HG03060 (cell line): ENCODE measurements at regions not wholly inside any gene's neighbourhood (a gene's known extent, or its start where the extent isn't known, plus 50 kb on each side); places are given as distances from the start of the nearest gene placed in this dataset.

Experiments
- ATAC-seq: cut with Tn5 transposase; IDR thresholded peaks from one replicate; pipeline ENCODE4 v1.9.1; 2021; ENCODE audit warnings: low read depth, moderate number of reproducible peaks; ENCODE audit not compliant: unreplicated experiment

DNA sequence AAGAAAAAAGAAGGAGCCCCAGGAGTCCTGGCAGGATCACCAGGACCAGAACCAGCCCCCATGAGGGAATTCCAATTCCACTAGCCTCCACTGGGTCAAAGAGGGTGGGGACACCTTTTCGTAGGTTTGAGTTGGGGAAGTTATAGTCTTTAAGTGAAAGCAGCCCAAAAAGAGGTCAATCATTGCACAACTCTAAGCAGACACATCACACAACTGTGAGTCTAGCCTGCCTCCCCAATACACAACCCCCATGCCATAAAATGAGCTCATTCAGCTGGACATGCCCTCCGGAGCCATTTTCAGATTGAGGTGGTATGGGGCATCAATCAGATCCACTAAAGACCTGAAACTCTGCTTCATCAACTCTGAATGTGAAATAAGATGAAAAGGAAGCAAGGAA, 179.9 kb downstream of the NPHP4 start:
- ATAC-seq: no peak

DNA sequence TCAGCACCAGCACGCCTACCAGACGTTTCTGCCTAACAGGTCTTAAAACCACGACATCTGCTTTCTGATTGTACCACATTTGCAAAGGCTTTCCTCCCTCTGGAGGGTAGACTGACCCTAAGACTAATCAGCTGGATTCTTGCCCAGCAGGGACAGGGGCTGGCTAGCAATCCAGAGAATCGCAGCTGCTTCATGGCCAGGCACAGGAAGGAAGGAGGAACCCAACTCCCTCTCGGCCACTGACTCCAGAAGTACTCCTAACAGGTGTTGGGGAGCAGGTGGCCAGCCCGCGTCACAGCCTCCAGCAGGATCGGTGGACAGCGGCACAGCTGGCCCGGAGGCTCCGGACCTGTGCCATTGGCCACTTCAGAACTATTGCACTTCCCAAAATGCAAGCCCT, 180.8 kb downstream of the NPHP4 start:
- ATAC-seq: no peak

DNA sequence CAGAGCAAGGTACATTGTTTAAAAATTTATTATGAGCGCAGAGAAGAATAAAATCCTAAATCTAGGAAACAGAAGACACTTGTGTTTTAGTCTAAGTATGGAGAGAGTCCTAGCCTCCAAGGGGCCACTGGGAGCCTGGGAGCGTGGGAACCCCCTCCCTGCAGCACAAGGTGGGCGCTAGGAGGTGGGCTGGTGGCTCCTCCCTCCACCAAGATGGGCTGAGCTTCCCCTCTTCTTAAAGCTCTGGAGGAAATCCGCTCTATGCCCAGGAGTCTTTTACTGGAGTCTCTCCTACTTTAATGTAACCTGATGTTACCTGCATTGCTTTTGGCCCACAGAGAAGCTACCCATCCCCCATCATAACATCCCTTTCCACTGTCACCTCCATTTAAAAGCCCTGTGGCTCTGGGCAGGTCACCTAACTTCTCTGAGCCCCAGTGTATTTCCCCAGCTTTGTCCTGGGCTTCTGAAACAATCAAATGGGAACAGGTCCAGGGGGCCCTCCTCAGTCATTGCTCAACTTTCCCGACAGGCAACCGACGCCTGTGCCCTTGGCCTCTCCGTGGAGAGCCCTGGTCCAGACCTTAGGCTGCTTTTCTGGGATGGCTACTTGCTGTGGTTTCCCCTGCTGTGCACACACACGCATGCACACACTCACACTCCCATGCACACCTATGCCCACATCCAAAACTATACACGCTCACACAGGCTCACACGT, 181.5 kb downstream of the NPHP4 start:
- ATAC-seq: no peak

DNA sequence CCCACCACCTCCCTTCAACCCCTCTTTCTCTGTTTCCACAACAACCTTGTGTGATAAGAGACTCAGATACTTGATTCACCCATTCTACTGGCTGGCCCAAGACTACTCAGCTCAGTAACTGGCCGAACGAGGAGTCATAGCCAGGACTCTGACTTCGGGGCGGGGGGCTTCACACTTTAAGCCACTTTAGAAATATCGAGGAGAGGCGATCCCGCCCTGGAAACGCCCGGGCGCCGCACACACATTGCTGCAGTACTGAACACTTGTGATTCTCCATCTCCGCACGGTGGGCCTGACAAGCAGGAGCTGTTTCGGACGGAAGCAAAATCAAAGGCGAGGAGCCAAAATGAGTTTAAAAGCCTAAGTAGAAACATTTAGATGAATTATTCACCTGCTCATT, 182.1 kb downstream of the NPHP4 start:
- ATAC-seq: no peak

DNA sequence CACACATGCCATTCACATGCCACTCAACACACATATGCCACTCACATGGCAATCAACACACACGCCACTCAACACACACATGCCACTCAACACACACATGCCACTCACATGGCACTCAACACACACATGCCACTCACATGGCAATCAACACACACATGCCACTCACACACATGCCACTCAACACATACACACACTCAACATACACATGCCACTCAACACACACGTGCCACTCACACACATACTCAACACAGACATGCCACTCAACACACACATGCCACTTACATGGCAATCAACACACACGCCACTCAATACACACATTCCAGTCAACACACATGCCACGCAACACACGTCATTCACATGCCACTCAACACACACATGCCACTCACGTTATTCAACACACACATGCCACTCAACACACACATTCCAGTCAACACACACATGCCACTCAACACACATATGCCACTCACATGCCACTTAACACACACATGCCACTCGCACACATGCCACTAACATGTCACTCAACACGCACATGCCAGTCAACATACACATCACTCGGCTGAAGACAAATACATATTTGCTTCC, 182.9 kb downstream of the NPHP4 start:
- no peak for ATAC-seq

DNA sequence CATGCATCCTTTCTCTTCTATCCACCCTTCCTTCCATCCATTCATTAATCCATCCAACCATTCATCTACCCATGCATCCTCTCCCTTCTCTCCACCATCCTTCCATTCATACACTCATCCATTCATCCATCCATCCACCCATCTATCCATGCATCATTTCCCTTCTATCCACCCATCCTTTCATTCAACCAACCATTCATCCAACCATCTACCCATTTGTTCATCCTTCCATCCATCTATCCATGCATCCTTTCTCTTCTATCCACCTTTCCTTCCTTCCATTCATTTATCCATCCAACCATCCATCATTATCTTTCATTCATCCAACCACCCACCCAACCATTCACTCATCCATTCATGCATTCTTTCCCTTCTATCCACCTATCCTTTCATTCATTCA, 188.4 kb downstream of the NPHP4 start:
- no peak for ATAC-seq

DNA sequence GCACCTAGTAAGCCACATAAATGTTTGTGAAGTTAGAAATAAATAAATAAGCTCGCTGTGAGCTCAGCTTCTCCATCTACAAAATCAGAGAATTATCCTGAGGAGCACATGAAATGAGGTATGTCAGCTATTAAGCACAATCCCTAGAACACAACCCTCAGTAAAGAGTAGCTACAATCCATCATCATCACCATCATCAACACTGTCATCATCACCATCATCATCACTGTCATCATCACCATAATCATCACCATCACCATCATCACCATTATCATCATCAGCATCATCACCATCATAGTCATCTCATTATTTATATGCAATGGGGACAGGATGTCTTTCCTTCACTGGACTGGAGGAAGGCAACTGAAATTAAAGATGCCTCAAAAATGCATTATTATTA, 189.6 kb downstream of the NPHP4 start:
- ATAC-seq: no peak

DNA sequence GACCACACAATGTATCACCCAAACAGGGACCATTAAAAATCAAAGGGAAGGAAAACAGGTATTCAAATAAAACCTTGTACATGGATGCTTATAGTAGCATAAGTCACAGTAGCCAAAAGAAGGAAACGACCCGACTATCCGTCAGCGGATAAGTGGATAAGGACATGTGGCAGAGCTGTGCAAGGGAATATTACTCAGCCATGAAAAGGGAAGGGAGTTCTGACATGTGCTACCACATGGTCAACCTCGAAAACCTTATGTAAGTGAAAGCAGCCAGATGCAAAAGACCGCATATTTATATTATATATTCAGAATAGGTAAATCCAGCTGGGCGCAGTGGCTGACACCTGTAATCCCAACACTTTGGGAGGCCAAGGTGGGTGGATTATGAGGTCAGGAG, 193.3 kb downstream of the NPHP4 start:
- no peak for ATAC-seq

DNA sequence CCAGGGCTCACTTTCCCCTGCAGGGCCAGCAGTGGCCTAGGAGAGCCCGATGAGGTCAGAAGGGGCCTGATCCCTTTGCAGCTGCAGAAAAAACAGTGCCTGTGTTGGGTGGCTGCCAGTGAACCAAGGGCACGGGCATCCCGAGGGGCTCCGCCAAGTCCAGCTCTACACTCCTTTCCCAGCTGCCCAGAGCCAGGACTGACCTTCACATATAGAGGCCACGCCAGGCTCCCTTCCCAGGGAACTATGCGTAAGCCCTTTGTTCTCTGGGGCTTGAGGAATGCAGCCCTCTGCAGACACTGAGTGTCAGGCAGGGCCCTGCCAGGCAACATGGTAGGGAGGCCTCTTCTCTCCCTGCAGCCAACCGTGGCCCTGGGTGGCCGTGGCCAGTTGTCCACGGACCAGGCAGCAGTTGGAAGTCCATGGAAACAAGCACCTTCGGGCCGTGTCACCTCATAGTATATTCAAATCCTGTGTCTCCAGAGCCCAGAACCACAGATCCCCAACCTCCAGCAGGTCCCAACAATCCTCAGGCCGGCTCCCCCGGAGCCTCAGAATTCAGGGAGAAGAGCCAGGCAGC, 194.0 kb downstream of the NPHP4 start:
- ATAC-seq: no peak

DNA sequence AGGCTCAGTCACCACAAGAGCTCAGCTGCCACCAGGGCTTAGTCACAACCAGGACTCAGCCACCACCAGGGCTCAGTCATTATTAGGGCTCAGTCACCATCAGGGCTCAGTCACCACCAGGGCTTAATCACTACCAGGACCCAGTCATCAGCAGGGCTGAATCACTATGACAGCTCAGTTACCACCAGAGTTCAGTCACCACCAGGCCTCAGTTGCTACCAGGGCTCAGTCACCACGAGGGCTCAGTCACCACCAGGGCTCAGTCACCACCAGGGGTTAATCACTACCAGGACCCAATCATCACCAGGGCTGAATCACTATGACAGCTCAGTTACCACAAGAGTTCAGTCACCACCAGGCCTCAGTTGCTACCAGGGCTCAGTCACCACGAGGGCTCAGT, 196.2 kb downstream of the NPHP4 start:
- no peak for ATAC-seq

DNA sequence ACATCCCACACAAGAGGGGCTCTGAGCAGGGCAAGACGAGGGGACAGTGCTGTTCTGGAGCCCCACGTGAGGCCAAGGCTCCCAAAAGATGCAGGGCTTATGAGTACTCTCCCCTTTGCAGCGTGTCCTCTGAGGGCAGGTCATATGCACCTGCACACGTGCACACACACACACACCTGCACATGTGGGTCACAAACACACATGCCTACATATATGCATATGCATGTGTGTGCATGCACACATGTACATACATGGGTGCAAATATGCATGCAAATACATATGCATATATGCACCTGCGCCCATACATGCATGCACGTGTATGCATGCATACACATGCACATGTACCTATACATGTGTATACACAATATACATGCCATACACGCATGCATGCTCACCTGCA, 197.9 kb downstream of the NPHP4 start:
- ATAC-seq: no peak

DNA sequence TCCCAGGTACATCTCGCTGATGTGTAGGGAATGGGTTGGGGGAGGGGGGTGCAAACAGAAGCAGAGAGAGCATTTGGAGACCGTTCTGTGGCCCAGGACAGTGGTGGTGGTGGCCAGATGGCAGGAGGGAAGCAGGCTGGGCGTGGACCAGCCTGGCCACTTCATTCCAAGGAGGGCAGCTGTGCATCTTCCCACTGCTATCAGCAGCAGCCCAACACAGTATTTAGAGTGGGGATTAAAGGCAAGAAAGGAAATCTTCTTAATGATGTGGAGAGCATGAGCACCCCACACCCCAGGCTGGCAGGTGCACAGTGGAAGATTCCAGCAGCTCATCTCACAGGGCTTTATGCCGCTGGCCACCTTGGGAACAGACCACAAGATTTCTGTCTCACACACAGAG, 198.7 kb downstream of the NPHP4 start:
- no peak for ATAC-seq

DNA sequence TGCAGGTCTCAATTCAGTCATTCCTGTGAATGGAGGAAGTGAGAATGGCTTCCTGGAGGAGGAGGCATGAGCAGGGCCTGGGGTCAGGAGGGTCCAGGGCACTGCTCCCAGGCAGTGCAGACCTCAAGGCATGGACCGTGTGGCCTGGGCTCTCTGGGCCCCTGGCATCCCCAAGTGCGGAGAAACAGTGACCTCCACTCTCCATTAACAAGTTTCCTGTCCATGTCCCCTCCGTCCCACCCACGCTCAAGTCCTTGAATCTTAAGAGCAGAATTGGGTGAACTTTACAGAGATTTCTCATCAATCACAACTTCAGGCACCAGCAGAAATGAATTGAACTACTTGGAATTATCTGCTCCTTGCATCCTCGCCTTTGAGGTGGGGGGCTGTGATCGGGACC, 211.1 kb downstream of the NPHP4 start:
- ATAC-seq: no peak

DNA sequence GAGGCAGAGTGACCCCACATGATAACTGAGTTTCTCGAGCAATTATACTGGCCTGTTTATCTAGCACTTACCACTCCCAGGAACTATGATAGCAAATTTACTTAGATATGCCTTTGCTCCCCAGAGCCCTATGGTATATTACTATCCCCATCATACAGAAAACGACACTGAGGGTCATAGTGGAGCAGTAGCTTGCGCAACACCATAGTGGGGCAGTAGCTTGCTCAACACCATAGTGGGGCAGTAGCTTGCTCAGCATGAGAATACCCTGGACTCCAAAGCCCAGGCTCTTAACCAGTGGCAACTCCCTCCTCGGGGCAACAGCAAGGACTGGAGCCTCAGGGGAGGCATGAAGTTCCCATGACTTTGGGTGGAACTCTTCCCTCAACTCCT, 211.9 kb downstream of the NPHP4 start:
- ATAC-seq: no peak

DNA sequence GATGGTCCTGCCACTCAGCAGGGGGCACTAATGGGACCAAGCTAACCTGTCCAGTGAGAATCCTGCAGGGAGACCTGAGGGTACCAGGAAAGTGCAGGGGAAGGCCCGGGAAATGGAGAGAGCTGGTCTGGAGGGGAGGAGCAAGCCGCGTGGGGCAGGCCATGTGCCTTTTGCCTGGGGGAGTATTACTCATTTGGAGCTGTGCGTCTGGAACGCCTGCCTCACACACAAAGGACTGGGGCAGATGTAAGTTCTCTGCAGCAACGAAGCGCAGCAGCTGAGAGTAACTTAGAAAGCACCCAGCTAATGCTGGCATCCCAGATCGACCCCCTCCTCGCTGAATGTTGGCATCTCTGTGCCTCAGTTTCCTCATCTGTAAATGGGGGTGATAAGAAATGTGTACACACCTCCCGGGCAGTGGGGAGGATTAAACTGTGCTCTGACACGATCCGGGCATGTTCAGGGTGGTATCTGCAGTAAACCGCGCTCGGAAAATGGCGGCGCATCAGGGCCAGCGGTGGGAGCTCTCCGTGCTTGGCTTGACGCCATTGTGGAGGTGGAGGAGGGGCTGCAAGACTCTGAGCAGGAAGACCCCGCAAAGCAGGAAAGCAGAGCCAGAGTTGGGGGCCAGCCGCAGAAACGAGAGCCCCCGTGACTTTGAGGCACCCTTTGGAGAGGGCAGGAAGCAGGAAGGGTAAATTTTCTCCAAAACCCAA, 212.5 kb downstream of the NPHP4 start:
- ATAC-seq: no peak

DNA sequence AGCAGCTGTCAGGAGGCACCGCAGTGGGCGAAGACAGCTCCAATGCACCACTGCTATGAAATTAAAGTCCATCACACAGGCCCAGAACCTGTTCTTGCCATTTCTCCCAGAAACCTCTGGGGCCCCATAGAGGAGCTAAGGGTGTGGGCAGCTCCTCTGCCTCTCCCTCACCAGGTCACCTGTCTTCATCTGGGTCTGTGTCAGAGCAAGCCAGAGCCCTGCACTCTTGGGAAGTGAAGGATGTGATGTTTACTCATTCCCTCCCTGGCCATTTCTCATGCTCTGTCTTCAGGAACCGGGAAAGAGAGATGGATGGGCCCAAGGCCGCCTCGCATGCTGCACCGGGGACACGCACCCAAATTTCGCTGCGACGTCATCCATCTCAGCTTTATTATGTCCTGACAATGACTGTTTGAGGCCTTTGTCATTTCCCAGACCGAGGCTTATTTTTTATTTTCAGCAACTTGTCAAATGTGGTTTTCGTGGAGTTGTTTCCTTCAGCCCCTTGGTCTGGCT, 216.1 kb downstream of the NPHP4 start:
- no peak for ATAC-seq

DNA sequence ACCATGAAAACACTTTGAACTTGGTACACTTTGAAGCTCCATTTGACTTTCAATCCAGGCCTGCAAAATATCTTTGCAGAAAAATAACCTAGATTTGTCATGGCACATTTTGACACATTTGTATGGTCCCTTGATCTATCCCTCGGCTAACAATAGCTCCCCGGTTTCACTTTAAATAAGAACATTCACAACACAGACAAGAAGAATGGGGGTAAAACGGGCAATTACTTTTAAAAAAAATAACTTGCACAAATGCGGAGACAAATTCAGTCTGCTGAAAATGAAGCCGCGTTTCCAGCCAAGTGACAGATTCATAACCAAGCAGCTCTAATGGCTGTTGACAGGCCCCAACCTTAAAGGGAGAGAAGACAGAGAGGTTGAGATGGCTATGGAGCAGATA, 218.2 kb downstream of the NPHP4 start:
- no peak for ATAC-seq

DNA sequence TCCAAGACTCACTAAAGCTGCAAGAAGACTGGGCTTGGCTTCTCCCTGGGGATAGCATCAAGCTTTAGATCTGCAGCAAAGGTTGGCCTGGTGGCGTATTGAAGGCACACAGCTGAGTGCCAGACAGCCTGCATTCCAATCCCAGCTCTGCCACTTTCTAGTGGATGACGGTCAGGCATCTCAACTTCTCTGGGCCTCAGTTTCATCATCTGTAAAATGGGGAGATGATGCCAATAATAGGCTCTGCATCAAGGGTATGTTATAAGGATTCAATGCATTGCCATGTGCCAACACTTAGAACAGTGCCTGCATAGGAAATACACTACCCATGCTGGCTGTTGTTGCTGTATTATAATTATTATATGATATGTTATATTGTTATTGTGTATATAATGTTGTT, 220.4 kb downstream of the NPHP4 start:
- ATAC-seq: no peak

DNA sequence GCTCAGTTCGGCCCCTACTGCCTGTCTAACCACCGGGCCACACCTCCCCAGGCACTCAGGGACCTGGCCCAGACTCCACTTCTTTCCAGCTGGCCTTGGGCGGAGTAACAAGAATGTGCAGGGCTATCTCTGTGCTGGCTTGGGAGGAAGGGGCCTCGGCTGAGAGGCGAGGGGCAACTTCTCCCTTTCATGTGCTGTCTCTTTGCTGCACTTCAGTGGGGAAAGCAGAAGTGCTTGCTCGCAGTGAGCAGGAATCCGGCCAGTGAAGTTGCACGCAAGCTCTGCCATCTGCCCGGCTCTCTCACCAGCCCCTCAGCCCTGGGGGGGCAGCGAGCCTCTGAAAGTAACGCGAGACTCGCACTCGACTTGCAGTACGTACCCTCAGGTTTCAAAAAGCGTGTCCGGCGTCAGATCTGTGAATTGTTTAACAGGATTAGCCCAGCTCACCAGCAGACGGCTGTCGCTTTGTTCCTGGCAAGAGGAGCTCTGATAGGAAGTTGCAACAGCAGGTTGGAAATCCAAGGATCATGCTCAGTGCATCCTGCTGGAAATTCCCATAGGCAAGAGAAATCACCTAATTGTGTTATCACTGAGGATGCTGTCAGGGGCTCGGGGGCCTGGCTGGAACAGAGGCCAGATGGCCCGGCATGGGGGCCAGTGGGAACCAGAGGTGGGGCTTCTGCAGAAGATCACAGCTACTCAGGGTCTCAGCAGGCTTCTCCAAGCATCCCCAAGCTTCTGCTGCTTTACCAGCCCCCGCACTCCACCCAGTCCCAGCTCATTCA, 221.1 kb downstream of the NPHP4 start:
- no peak for ATAC-seq

DNA sequence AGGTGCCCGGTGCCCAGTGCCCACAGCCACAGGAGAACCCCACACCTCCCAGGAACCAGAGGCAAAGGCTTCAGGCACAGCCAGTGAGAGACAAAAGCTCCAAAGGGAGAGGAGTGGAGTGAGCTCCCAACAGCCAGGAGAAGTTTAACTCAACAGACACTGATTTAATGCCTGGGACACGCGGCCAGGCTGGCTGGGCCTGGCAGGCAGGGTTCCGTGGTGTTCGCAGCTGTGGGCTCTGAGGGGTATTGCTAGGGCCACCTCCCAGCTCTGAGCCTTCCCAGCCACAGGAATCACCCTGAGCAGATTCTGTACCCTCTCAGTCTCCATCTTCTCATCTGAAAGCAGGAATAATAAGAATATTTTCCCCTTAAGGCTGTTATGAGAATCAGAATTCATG, 222.5 kb downstream of the NPHP4 start:
- ATAC-seq: no peak

DNA sequence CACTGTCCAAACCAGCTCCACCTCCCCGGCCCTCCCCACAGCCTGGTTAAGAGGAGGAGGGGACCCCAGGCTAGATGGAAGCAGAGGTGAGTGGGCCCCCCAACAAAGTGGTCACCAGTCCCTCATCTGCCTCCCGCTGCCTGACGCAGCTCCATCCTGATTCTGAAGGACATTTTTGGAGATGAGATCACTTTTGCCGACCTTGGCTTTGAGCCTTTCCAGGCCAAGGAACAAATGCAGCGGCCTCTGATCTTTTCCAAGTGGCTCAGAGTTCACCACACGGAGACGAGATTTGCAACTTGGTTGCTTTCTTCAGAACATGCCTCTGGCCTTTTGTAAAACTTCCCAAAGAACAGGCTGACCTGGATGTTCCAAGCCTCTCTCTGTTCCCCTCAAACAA, 223.1 kb downstream of the NPHP4 start:
- no peak for ATAC-seq
